B cell (primary cell): ENCODE measurements at regions not wholly inside any gene's neighbourhood (a gene's known extent, or its start where the extent isn't known, plus 50 kb on each side); places are given as distances from the start of the nearest gene placed in this dataset.

Source experiments
- ATAC-seq: fragments of 200-7000 bp; cut with Tn5 transposase; one replicate; pipeline ENCODE4 v1.10.0; 2021; ENCODE audit warnings: low read depth, mild to moderate bottlenecking, moderate number of reproducible peaks, moderate library complexity
- CTCF ChIA-PET: fragments of 350-600 bp; sonication (Branson Sonifier 250); formaldehyde crosslinking; loops from one replicate; lab custom pipeline; 2021; ENCODE audit warnings: antibody characterized with exemption, inconsistent platforms; lab: Charles Lee
- POLR2A ChIA-PET: fragments of 350-600 bp; sonication (Branson Sonifier 250); formaldehyde crosslinking; loops from one replicate; lab custom pipeline; 2021; ENCODE audit warnings: antibody characterized with exemption; lab: Charles Lee
- DNase-seq: peaks from one replicate; pipeline ENCODE4 v3.0.0; 2013
- H2AFZ ChIP-seq: 2 replicates; pipeline ENCODE4 v1.6.1; 2012; ENCODE audit warnings: mild to moderate bottlenecking, low read depth, low read length; ENCODE audit not compliant: insufficient read depth, poor library complexity, severe bottlenecking
- H3K27ac ChIP-seq, 2 donors: 1 replicate in 1 of 2; 2 replicates in 1 of 2; pipeline ENCODE4 v1.5.1; 2012 to 2013; ENCODE audit warnings: low read length in 2 of 2, mild to moderate bottlenecking in 2 of 2, moderate library complexity in 1 of 2
- H3K27me3 ChIP-seq, 4 experiments: fragments of 200-600 bp in 1 of 4; sonication (generic) in 1 of 4; replicated peaks in 1 of 4; 1 replicate in 2 of 4; 2 replicates in 2 of 4; pipeline versions ENCODE4 v1.6.1 to v1.7.0; 2013 to 2016; ENCODE audit warnings: low read length in 3 of 4, mild to moderate bottlenecking in 2 of 4, mixed read lengths in 1 of 4, moderate library complexity in 1 of 4; ENCODE audit not compliant: insufficient read depth in 4 of 4, control insufficient read depth in 3 of 4; ENCODE audit errors: control extremely low read depth in 1 of 4
- H3K36me3 ChIP-seq, 2 experiments: replicated peaks in 1 of 2; 1 replicate in 1 of 2; 2 replicates in 1 of 2; pipeline versions ENCODE4 v1.6.1 to v1.7.1; 2013; ENCODE audit warnings: low read length in 1 of 2; ENCODE audit not compliant: insufficient read depth in 2 of 2, control insufficient read depth in 1 of 2; ENCODE audit errors: control extremely low read depth in 1 of 2, extremely low read depth in 1 of 2
- H3K4me1 ChIP-seq, 2 donors: fragments of 200-600 bp in 1 of 2; sonication (generic) in 1 of 2; 1 replicate in 1 of 2; 2 replicates in 1 of 2; pipeline versions ENCODE4 v1.5.1 to v1.6.1; 2013 to 2017; ENCODE audit warnings: low read length in 2 of 2; ENCODE audit not compliant: control insufficient read depth in 2 of 2, insufficient read depth in 2 of 2
- H3K4me2 ChIP-seq: replicated peaks from 2 replicates; pipeline ENCODE3; 2012; ENCODE audit warnings: mild to moderate bottlenecking, low read depth, low read length; ENCODE audit not compliant: poor library complexity, severe bottlenecking
- H3K4me3 ChIP-seq, 5 experiments: fragments of 200-600 bp in 1 of 5; sonication (generic) in 1 of 5; 1 replicate in 3 of 5; 2 replicates in 2 of 5; pipeline versions ENCODE4 v1.5.1 to v1.7.0; 2011 to 2016; ENCODE audit warnings: low read length in 4 of 5, mild to moderate bottlenecking in 4 of 5, low read depth in 2 of 5, control low read depth in 1 of 5, moderate library complexity in 1 of 5; ENCODE audit not compliant: insufficient read depth in 1 of 5; ENCODE audit errors: control extremely low read depth in 1 of 5, extremely low read depth in 1 of 5
- H3K79me2 ChIP-seq: fragments of 200-600 bp; sonication (generic); one replicate; pipeline ENCODE4 v1.6.0; 2016; ENCODE audit warnings: low read length; ENCODE audit not compliant: control insufficient read depth, insufficient read depth
- H3K9ac ChIP-seq: fragments of 200-600 bp; sonication (generic); 2 replicates; pipeline ENCODE4 v1.6.1; 2017; ENCODE audit warnings: mild to moderate bottlenecking, low read length, moderate library complexity
- H3K9me3 ChIP-seq, 3 donors: one replicate each; pipeline versions ENCODE4 v1.6.1 to v1.7.1; 2013; ENCODE audit warnings: low read length in 2 of 3; ENCODE audit not compliant: control insufficient read depth in 2 of 3, insufficient read depth in 1 of 3; ENCODE audit errors: control extremely low read depth in 1 of 3
- H4K20me1 ChIP-seq: 2 replicates; pipeline ENCODE4 v1.6.0; 2012; ENCODE audit warnings: mild to moderate bottlenecking, low read length; ENCODE audit not compliant: insufficient read depth, control insufficient read depth, poor library complexity, severe bottlenecking
- H3K27ac Mint-ChIP-seq: one replicate; pipeline ENCODE4 v1.8.0; 2021; ENCODE audit warnings: mixed read lengths
- H3K27me3 Mint-ChIP-seq: one replicate; pipeline ENCODE4 v1.8.0; 2021; ENCODE audit warnings: mixed read lengths
- H3K4me1 Mint-ChIP-seq: one replicate; pipeline ENCODE4 v1.8.0; 2021; ENCODE audit warnings: mixed read lengths
- H3K4me3 Mint-ChIP-seq: one replicate; pipeline ENCODE4 v1.8.0; 2021; ENCODE audit warnings: mixed read lengths
- H3K9me3 Mint-ChIP-seq: one replicate; pipeline ENCODE4 v1.8.0; 2022; ENCODE audit warnings: mixed read lengths; ENCODE audit not compliant: insufficient read depth
- CTCF ChIP-seq: fragments of 200-600 bp; IDR thresholded peaks from one replicate; pipeline ENCODE4 v1.8.0; 2022; ENCODE audit warnings: antibody characterized with exemption, mild to moderate bottlenecking
- EZH2 ChIP-seq: IDR thresholded peaks from 2 replicates; pipeline ENCODE4 v1.6.1; 2012; ENCODE audit warnings: borderline replicate concordance, low read depth, mild to moderate bottlenecking, moderate library complexity, low read length; ENCODE audit not compliant: insufficient read depth, poor library complexity, severe bottlenecking
- WGBS: methylation state at CpG from one replicate; pipeline ENCODE4 v1.1.5; 2013; ENCODE audit warnings: missing lambda C conversion rate; ENCODE audit not compliant: insufficient coverage; 5-methylcytosine and 5-hydroxymethylcytosine counted together
- intact Hi-C: fragments of 100-400 bp; cut with micrococcal nuclease; formaldehyde crosslinking; loops from one replicate; pipeline ENCODE4 v1.10.0; 2022

DNA sequence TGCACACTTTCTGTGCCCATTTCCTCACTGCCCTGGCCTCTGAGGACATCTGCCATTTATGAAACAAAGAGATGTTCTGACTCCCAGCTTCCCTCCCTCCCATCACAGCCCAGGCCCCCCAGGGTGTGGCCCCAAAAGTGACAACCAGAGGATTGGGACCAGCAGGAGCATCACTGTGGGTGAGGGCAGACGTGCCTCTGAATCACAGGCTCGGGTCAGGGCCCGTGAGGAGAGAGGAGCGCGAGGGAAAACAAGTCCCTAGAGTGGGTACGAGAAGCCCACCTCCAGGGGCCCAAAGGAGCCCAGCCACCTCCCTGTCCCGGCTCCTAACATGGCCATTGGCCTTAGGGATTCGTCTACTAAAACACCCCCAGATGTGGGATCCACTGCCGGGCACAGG is 138.0 kb upstream of the FSTL4 start:
- no peak for ATAC-seq

More for the DNA sequence above, 138.0 kb upstream of the FSTL4 start:
- Histone ChIP-seq H3K9ac (no peak overlapping the region), H3K27ac (no peak overlapping the region), H3K27me3 (peaks cover 0 to 2% (median 0%) of the 10 kb centered on the region in 4 experiments), H4K20me1 (no peaks in the 10 kb centered on the region), H3K9me3 (peaks cover 0 to 4% (median 0%) of the 10 kb centered on the region in 3 donors), H3K4me2 (no peak overlapping the region), H3K36me3 (no peaks in the 10 kb centered on the region), H3K4me1 (no peaks in the 10 kb centered on the region), H3K79me2 (no peaks in the 10 kb centered on the region), H2AFZ (no peak overlapping the region), H3K4me3 (no peak overlapping the region)
- H3K4me1 Mint-ChIP-seq, result peaks cover 5% of the 10 kb centered on the region
- TF ChIP-seq CTCF, result no peak
- TF ChIP-seq EZH2, result no peak
- POLR2A ChIA-PET, result no interaction called here
- H3K9me3 Mint-ChIP-seq, result peaks cover 2% of the 10 kb centered on the region
- CTCF ChIA-PET, result interaction anchor here (1.2 kb wide), 1 partner anchor 194 kb away, joined by 3 read pairs; no protein-coding TSS in a partner anchor
- H3K27ac Mint-ChIP-seq, result no peak overlapping the region
- H3K27me3 Mint-ChIP-seq, result peaks cover 9% of the 10 kb centered on the region
- H3K4me3 Mint-ChIP-seq, result no peak overlapping the region
- WGBS, result 88% methylated on average over 9 of the region's 9 CpGs
- DNase-seq, result no peak
- intact Hi-C loops, result loop anchor here (10.0 kb wide), 1 partner anchor 114 kb away; no protein-coding TSS in a partner anchor
